Colonic mucosa (tissue), 4 donors: ENCODE measurements at regions not wholly inside any gene's neighbourhood (a gene's known extent, or its start where the extent isn't known, plus 50 kb on each side); places are given as distances from the start of the nearest gene placed in this dataset.
"Not testable (repeated sequence)": the region's sequence is repeated elsewhere in the genome, so short reads cannot be mapped to it uniquely, and the experiment has no call there.

Experiments used
- DNase-seq: peaks from one replicate; pipeline ENCODE4 v3.0.0-alpha.2; 2020
- H3K27ac ChIP-seq: fragments of 200-600 bp; one replicate; pipeline ENCODE4 v1.8.0; 2021
- H3K27me3 ChIP-seq: fragments of 200-600 bp; one replicate; pipeline ENCODE4 v1.8.0; 2021
- H3K36me3 ChIP-seq: fragments of 200-600 bp; one replicate; pipeline ENCODE4 v1.8.0; 2021
- H3K4me1 ChIP-seq: fragments of 200-600 bp; one replicate; pipeline ENCODE4 v1.8.0; 2021; ENCODE audit warnings: mild to moderate bottlenecking
- H3K4me3 ChIP-seq: fragments of 200-600 bp; one replicate; pipeline ENCODE4 v1.8.0; 2021
- H3K9ac ChIP-seq, 2 donors: one replicate each; pipeline ENCODE4 v1.7.0; 2013; ENCODE audit warnings: control low read depth in 2 of 2, low read depth in 2 of 2, low read length in 2 of 2
- H3K9me3 ChIP-seq: fragments of 200-600 bp; one replicate; pipeline ENCODE4 v1.8.0; 2021
- CTCF ChIP-seq: fragments of 200-600 bp; IDR thresholded peaks from one replicate; pipeline ENCODE4 v1.8.0; 2022; ENCODE audit warnings: antibody characterized with exemption, mild to moderate bottlenecking
- intact Hi-C: fragments of 100-400 bp; cut with DNase I; formaldehyde crosslinking; loops from one replicate; pipeline ENCODE4 v1.14.1; 2022
- donor health status: healthy.
- donor health status: DM: no; HTN: no; CAD: no.
- donor health status: DM: no; HTN: no; CAD: no.

- TF ChIP-seq CTCF: no peak
- Histone ChIP-seq H3K9ac (no peak overlapping the region), H3K27me3 (no peaks in the 10 kb centered on the region), H3K9me3 (no peaks in the 10 kb centered on the region), H3K4me3 (no peak overlapping the region), H3K27ac (no peak overlapping the region), H3K36me3 (no peaks in the 10 kb centered on the region), H3K4me1 (no peaks in the 10 kb centered on the region)
- intact Hi-C loops: loop anchor here (10.0 kb wide), 2 partner anchors 583 to 767 kb away; no protein-coding TSS in a partner anchor
- DNase-seq: no peak
These were observed 753.5 kb upstream of the NECTIN3 start for GRCh38 chr3:110318108-110318507.

GRCh38 chr3:110323349-110323748, 748.3 kb upstream of the NECTIN3 start:
- H3K9ac ChIP-seq: no peak overlapping the region
- no peak overlapping the region for H3K27ac ChIP-seq
- no peaks in the 10 kb centered on the region for H3K9me3 ChIP-seq
- no peaks in the 10 kb centered on the region for H3K27me3 ChIP-seq
- TF ChIP-seq CTCF: no peak
- no peaks in the 10 kb centered on the region for H3K4me1 ChIP-seq
- DNase-seq: no peak
- no peaks in the 10 kb centered on the region for H3K36me3 ChIP-seq
- no peak overlapping the region for H3K4me3 ChIP-seq
- intact Hi-C loops: no loop called here

GRCh38 chr3:110324171-110324705, 747.4 kb upstream of the NECTIN3 start:
- intact Hi-C loops: no loop called here
- H3K36me3 ChIP-seq: no peaks in the 10 kb centered on the region
- TF ChIP-seq CTCF: no peak
- no peaks in the 10 kb centered on the region for H3K4me1 ChIP-seq
- H3K27ac ChIP-seq: no peak overlapping the region
- no peaks in the 10 kb centered on the region for H3K9me3 ChIP-seq
- no peak overlapping the region for H3K4me3 ChIP-seq
- no peak for DNase-seq
- H3K27me3 ChIP-seq: no peaks in the 10 kb centered on the region
- H3K9ac ChIP-seq: no peak overlapping the region

GRCh38 chr3:110327870-110328269, 743.7 kb upstream of the NECTIN3 start:
- Histone ChIP-seq H3K9me3 (no peaks in the 10 kb centered on the region), H3K27ac (no peak overlapping the region), H3K27me3 (no peaks in the 10 kb centered on the region), H3K9ac (no peak overlapping the region), H3K4me3 (no peak overlapping the region), H3K36me3 (no peaks in the 10 kb centered on the region), H3K4me1 (no peaks in the 10 kb centered on the region)
- intact Hi-C loops: no loop called here
- no peak for DNase-seq
- no peak for TF ChIP-seq CTCF

- H3K27me3 ChIP-seq, H3K4me1 ChIP-seq, intact Hi-C loops, H3K9ac ChIP-seq, H3K9me3 ChIP-seq, H3K27ac ChIP-seq, H3K4me3 ChIP-seq, DNase-seq, H3K36me3 ChIP-seq: not testable (repeated sequence)
These were observed 740.1 kb upstream of the NECTIN3 start for GRCh38 chr3:110331562-110331961.

GRCh38 chr3:110332629-110333028, 739.0 kb upstream of the NECTIN3 start:
- no peaks in the 10 kb centered on the region for H3K4me1 ChIP-seq
- H3K27me3 ChIP-seq: no peaks in the 10 kb centered on the region
- no peak for DNase-seq
- intact Hi-C loops: no loop called here
- no peak overlapping the region for H3K27ac ChIP-seq
- no peak overlapping the region for H3K9ac ChIP-seq
- TF ChIP-seq CTCF: no peak
- no peaks in the 10 kb centered on the region for H3K9me3 ChIP-seq
- H3K36me3 ChIP-seq: no peaks in the 10 kb centered on the region
- H3K4me3 ChIP-seq: no peak overlapping the region
